Liver (tissue), 7 donors: ENCODE measurements at regions not wholly inside any gene's neighbourhood (a gene's known extent, or its start where the extent isn't known, plus 50 kb on each side); places are given as distances from the start of the nearest gene placed in this dataset.

Experiments used
- DNase-seq: peaks from one replicate; pipeline ENCODE4 v3.0.0-alpha.2; 2017; ENCODE audit warnings: low spot score
- H3K27ac ChIP-seq, 2 donors: one replicate each; pipeline ENCODE4 v1.7.0; 2013; ENCODE audit warnings: inconsistent platforms in 2 of 2, low read length in 2 of 2, control low read depth in 1 of 2, low read depth in 1 of 2, mild to moderate bottlenecking in 1 of 2
- H3K27me3 ChIP-seq, 4 donors: one replicate each; pipeline versions ENCODE4 v1.6.1 to v1.7.0; 2013; ENCODE audit warnings: low read length in 3 of 4, inconsistent platforms in 1 of 4, mild to moderate bottlenecking in 1 of 4, moderate library complexity in 1 of 4; ENCODE audit not compliant: control insufficient read depth in 4 of 4, insufficient read depth in 4 of 4
- H3K36me3 ChIP-seq, 4 donors: one replicate each; pipeline versions ENCODE4 v1.6.1 to v1.7.0; 2013; ENCODE audit warnings: low read length in 3 of 4, mild to moderate bottlenecking in 3 of 4, low read depth in 1 of 4, moderate library complexity in 1 of 4; ENCODE audit not compliant: control insufficient read depth in 4 of 4, insufficient read depth in 3 of 4
- H3K4me1 ChIP-seq, 4 donors: one replicate each; pipeline versions ENCODE4 v1.6.1 to v1.7.0; 2013; ENCODE audit warnings: low read length in 3 of 4, mild to moderate bottlenecking in 3 of 4, moderate library complexity in 1 of 4; ENCODE audit not compliant: control insufficient read depth in 4 of 4, insufficient read depth in 4 of 4
- H3K4me3 ChIP-seq, 3 donors: one replicate each; pipeline versions ENCODE4 v1.6.1 to v1.7.0; 2013; ENCODE audit warnings: low read length in 3 of 3, control low read depth in 1 of 3, low read depth in 1 of 3, mild to moderate bottlenecking in 1 of 3
- H3K9ac ChIP-seq, 2 donors: one replicate each; pipeline ENCODE4 v1.7.0; 2013; ENCODE audit warnings: low read length in 2 of 2, mild to moderate bottlenecking in 2 of 2, moderate library complexity in 2 of 2, control low read depth in 1 of 2, low read depth in 1 of 2
- H3K9me3 ChIP-seq, 4 donors: one replicate each; pipeline versions ENCODE4 v1.6.1 to v1.7.0; 2013; ENCODE audit warnings: low read length in 3 of 4; ENCODE audit not compliant: control insufficient read depth in 4 of 4
- EGR1 ChIP-seq, 2 donors: IDR thresholded peaks; 2 replicates each; pipeline ENCODE4 v1.6.1; 2016 to 2018; ENCODE audit warnings: antibody characterized with exemption in 2 of 2, low read depth in 2 of 2
- FOXA1 ChIP-seq: IDR thresholded peaks from 2 replicates; pipeline ENCODE4 v1.6.1; 2016; ENCODE audit warnings: antibody characterized with exemption
- FOXA2 ChIP-seq: IDR thresholded peaks from 2 replicates; pipeline ENCODE4 v1.6.1; 2016; ENCODE audit warnings: antibody characterized with exemption
- GABPA ChIP-seq, 2 donors: IDR thresholded peaks in 1 of 2; conservative IDR thresholded peaks in 1 of 2; 2 replicates each; pipeline ENCODE4 v1.6.1; 2016; ENCODE audit warnings: antibody characterized with exemption in 2 of 2, mild to moderate bottlenecking in 1 of 2, moderate library complexity in 1 of 2
- HNF4A ChIP-seq, 2 donors: conservative IDR thresholded peaks; 2 replicates each; pipeline ENCODE4 v1.6.1; 2016; ENCODE audit warnings: antibody characterized with exemption in 2 of 2, mild to moderate bottlenecking in 2 of 2
- HNF4G ChIP-seq: IDR thresholded peaks from 2 replicates; pipeline ENCODE4 v1.6.1; 2016; ENCODE audit warnings: antibody characterized with exemption
- JUND ChIP-seq, 2 donors: IDR thresholded peaks; 2 replicates each; pipeline ENCODE4 v1.6.1; 2016; ENCODE audit warnings: antibody characterized with exemption in 2 of 2
- MAX ChIP-seq: IDR thresholded peaks from 2 replicates; pipeline ENCODE4 v1.6.1; 2016; ENCODE audit warnings: antibody characterized with exemption
- NR2F2 ChIP-seq: IDR thresholded peaks from 2 replicates; pipeline ENCODE4 v1.6.1; 2016; ENCODE audit warnings: antibody characterized with exemption
- RAD21 ChIP-seq, 2 donors: IDR thresholded peaks; 2 replicates each; pipeline ENCODE4 v1.6.1; 2016; ENCODE audit warnings: antibody characterized with exemption in 2 of 2, mild to moderate bottlenecking in 2 of 2
- RXRA ChIP-seq, 2 donors: IDR thresholded peaks; 2 replicates each; pipeline ENCODE4 v1.6.1; 2017 to 2018; ENCODE audit warnings: antibody characterized with exemption in 2 of 2, mild to moderate bottlenecking in 1 of 2
- SP1 ChIP-seq: IDR thresholded peaks from 2 replicates; pipeline ENCODE4 v1.6.1; 2018; ENCODE audit warnings: antibody characterized with exemption, mild to moderate bottlenecking
- TAF1 ChIP-seq: conservative IDR thresholded peaks from 2 replicates; pipeline ENCODE4 v1.6.1; 2016; ENCODE audit warnings: antibody characterized with exemption, mild to moderate bottlenecking
- YY1 ChIP-seq: IDR thresholded peaks from 2 replicates; pipeline ENCODE4 v1.6.1; 2016; ENCODE audit warnings: antibody characterized with exemption, mild to moderate bottlenecking
- TF ChIP-seq, protein P1 (sequence below): IDR thresholded peaks from 2 replicates; pipeline ENCODE4 v1.6.1; 2016; ENCODE audit warnings: antibody characterized with exemption
- TF ChIP-seq, protein P2 (sequence below): IDR thresholded peaks from 2 replicates; pipeline ENCODE4 v1.6.1; 2016; ENCODE audit warnings: antibody characterized with exemption, mild to moderate bottlenecking
- TF ChIP-seq, protein P3 (sequence below): fragments of 150-350 bp; IDR thresholded peaks from 2 replicates; pipeline ENCODE4 v1.5.1; 2017; ENCODE audit warnings: improper control_type of control experiment, low read depth, low read length; ENCODE audit not compliant: missing input control
- donor health status: healthy.
- donor health status: healthy.
- donor health status: healthy.
- donor health status: healthy.

DNA sequence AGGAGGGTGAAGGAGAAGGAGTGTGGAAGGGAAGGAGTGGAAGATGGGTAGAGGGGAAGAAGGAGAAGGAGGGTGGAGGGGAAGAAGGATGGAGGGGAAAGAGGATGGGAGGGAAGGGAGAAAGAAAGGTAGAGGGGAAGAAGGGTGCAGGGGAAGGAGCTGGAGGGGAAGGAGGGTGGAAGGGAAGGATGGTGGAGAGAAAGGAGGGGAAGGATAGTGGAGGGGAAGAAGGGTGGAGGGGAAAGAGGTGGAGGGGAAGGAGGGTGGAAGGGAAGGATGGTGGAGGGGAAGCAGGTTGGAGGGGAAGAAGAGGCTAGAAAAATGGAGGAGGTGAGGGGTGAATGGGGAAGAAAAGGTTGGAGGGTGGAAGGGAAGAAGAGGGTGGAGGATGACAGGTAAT, 927.9 kb downstream of the UQCRFS1 start:
- TF ChIP-seq RXRA (IDR thresholded peaks at IDR 0.05) (no peak), JUND (IDR thresholded peaks at IDR 0.05) (no peak), MAX (no peak), HNF4G (no peak), RAD21 (IDR thresholded peaks at IDR 0.05) (no peak), YY1 (no peak), HNF4A (conservative IDR thresholded peaks at IDR 0.05) (no peak), FOXA1 (no peak), SP1 (no peak), GABPA (IDR thresholded peaks at IDR 0.05 in 1 of 2, conservative IDR thresholded peaks at IDR 0.05 in 1 of 2) (no peak)
- TF ChIP-seq, protein P1, sequence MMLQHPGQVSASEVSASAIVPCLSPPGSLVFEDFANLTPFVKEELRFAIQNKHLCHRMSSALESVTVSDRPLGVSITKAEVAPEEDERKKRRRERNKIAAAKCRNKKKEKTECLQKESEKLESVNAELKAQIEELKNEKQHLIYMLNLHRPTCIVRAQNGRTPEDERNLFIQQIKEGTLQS, result no peak
- TF ChIP-seq, protein P2, sequence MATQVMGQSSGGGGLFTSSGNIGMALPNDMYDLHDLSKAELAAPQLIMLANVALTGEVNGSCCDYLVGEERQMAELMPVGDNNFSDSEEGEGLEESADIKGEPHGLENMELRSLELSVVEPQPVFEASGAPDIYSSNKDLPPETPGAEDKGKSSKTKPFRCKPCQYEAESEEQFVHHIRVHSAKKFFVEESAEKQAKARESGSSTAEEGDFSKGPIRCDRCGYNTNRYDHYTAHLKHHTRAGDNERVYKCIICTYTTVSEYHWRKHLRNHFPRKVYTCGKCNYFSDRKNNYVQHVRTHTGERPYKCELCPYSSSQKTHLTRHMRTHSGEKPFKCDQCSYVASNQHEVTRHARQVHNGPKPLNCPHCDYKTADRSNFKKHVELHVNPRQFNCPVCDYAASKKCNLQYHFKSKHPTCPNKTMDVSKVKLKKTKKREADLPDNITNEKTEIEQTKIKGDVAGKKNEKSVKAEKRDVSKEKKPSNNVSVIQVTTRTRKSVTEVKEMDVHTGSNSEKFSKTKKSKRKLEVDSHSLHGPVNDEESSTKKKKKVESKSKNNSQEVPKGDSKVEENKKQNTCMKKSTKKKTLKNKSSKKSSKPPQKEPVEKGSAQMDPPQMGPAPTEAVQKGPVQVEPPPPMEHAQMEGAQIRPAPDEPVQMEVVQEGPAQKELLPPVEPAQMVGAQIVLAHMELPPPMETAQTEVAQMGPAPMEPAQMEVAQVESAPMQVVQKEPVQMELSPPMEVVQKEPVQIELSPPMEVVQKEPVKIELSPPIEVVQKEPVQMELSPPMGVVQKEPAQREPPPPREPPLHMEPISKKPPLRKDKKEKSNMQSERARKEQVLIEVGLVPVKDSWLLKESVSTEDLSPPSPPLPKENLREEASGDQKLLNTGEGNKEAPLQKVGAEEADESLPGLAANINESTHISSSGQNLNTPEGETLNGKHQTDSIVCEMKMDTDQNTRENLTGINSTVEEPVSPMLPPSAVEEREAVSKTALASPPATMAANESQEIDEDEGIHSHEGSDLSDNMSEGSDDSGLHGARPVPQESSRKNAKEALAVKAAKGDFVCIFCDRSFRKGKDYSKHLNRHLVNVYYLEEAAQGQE, result no peak
- TF ChIP-seq, protein P3, sequence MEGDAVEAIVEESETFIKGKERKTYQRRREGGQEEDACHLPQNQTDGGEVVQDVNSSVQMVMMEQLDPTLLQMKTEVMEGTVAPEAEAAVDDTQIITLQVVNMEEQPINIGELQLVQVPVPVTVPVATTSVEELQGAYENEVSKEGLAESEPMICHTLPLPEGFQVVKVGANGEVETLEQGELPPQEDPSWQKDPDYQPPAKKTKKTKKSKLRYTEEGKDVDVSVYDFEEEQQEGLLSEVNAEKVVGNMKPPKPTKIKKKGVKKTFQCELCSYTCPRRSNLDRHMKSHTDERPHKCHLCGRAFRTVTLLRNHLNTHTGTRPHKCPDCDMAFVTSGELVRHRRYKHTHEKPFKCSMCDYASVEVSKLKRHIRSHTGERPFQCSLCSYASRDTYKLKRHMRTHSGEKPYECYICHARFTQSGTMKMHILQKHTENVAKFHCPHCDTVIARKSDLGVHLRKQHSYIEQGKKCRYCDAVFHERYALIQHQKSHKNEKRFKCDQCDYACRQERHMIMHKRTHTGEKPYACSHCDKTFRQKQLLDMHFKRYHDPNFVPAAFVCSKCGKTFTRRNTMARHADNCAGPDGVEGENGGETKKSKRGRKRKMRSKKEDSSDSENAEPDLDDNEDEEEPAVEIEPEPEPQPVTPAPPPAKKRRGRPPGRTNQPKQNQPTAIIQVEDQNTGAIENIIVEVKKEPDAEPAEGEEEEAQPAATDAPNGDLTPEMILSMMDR, result no peak
- H3K9me3 ChIP-seq, result peaks cover 0 to 2% (median 0%) of the 10 kb centered on the region in 4 donors
- no peak for DNase-seq
- no peaks in the 10 kb centered on the region for H3K27me3 ChIP-seq
- no peak overlapping the region for H3K9ac ChIP-seq
- no peak overlapping the region for H3K4me3 ChIP-seq
- H3K4me1 ChIP-seq, result no peaks in the 10 kb centered on the region
- no peaks in the 10 kb centered on the region for H3K36me3 ChIP-seq
- no peak overlapping the region for H3K27ac ChIP-seq

- Histone ChIP-seq H3K27me3 (no peaks in the 10 kb centered on the region), H3K9me3 (peaks cover 0 to 2% (median 0%) of the 10 kb centered on the region in 4 donors), H3K4me1 (no peaks in the 10 kb centered on the region), H3K27ac (no peak overlapping the region), H3K4me3 (no peak overlapping the region), H3K9ac (no peak overlapping the region), H3K36me3 (no peaks in the 10 kb centered on the region)
- DNase-seq, result no peak
- TF ChIP-seq YY1, result no peak
- no peak for TF ChIP-seq GABPA (IDR thresholded peaks at IDR 0.05 in 1 of 2, conservative IDR thresholded peaks at IDR 0.05 in 1 of 2)
- TF ChIP-seq MAX, result no peak
- no peak for TF ChIP-seq RXRA (IDR thresholded peaks at IDR 0.05)
- TF ChIP-seq EGR1 (IDR thresholded peaks at IDR 0.05; ENCODE audit: low read depth in 2 of 2), result no peak
- TF ChIP-seq TAF1, result no peak
- no peak for TF ChIP-seq JUND (IDR thresholded peaks at IDR 0.05)
- no peak for TF ChIP-seq FOXA1
- TF ChIP-seq, protein P1, result no peak
- no peak for TF ChIP-seq FOXA2
- no peak for TF ChIP-seq RAD21 (IDR thresholded peaks at IDR 0.05)
- TF ChIP-seq HNF4A (conservative IDR thresholded peaks at IDR 0.05), result no peak
- TF ChIP-seq, protein P2, result no peak
- no peak for TF ChIP-seq HNF4G
- no peak for TF ChIP-seq NR2F2
Observed at GRCh38 chr19:28284389-28284788, 928.6 kb downstream of the UQCRFS1 start.
